K562 (cell line): ENCODE measurements at regions not wholly inside any gene's neighbourhood (a gene's known extent, or its start where the extent isn't known, plus 50 kb on each side); places are given as distances from the start of the nearest gene placed in this dataset.

ENCODE experiments used
- BRF2 ChIP-seq: IDR thresholded peaks from 3 replicates; pipeline ENCODE4 v1.6.1; 2011; ENCODE audit warnings: borderline replicate concordance, mild to moderate bottlenecking; ENCODE audit not compliant: insufficient read length, insufficient read depth
- CHD4 ChIP-seq: fragments of 200-600 bp; sonication (generic); IDR thresholded peaks from 3 replicates; pipeline ENCODE4 v1.6.1; 2012; ENCODE audit warnings: low read depth, mild to moderate bottlenecking, mixed read lengths, low read length, inconsistent platforms; ENCODE audit not compliant: insufficient read depth, insufficient replicate concordance, poor library complexity, severe bottlenecking
- EZH2 ChIP-seq: IDR thresholded peaks from 2 replicates; pipeline ENCODE4 v1.6.1; 2012; ENCODE audit warnings: low read depth, mild to moderate bottlenecking, inconsistent platforms, low read length, borderline replicate concordance
- FOSL1 ChIP-seq: fragments of 200-800 bp; sonication (Bioruptor generic); conservative IDR thresholded peaks from 2 replicates; pipeline ENCODE4 v1.6.1; 2016; ENCODE audit warnings: missing genetic modification characterization, missing compliant biosample characterization
- GTF2F1 ChIP-seq: IDR thresholded peaks from 2 replicates; pipeline ENCODE4 v1.6.1; 2011; ENCODE audit warnings: low read depth, low read length, improper control_type of control experiment
- HNRNPL ChIP-seq: fragments of 200-400 bp; formaldehyde crosslinking; IDR thresholded peaks from 2 replicates; pipeline ENCODE4 v1.6.1; 2017; ENCODE audit warnings: low read depth, mild to moderate bottlenecking, low read length
- MAZ ChIP-seq, 2 experiments: fragments of 450-650 bp in 1 of 2; sonication (generic) in 1 of 2; formaldehyde crosslinking; IDR thresholded peaks in 1 of 2; conservative IDR thresholded peaks in 1 of 2; 2 replicates each; pipeline versions ENCODE4 v1.4.0 to v1.5.0; 2020; ENCODE audit warnings: mild to moderate bottlenecking in 1 of 2, missing genetic modification reagents in 1 of 2
- RAD51 ChIP-seq: fragments of 450-650 bp; IDR thresholded peaks from 2 replicates; pipeline ENCODE4 v1.7.1; 2016; ENCODE audit warnings: low read depth, mild to moderate bottlenecking, borderline replicate concordance
- RBM34 ChIP-seq: fragments of 200-400 bp; formaldehyde crosslinking; IDR thresholded peaks from 2 replicates; pipeline ENCODE4 v1.6.1; 2018; ENCODE audit warnings: low read length, borderline replicate concordance; ENCODE audit not compliant: insufficient read depth
- RHOXF2B ChIP-seq: fragments of 250-450 bp; sonication (Bioruptor Pico); conservative IDR thresholded peaks from 2 replicates; pipeline ENCODE4 v1.5.1; 2021
- SMARCE1 ChIP-seq: fragments of 450-650 bp; IDR thresholded peaks from 2 replicates; pipeline ENCODE4 v1.7.1; 2016; ENCODE audit warnings: mild to moderate bottlenecking
- TAF1 ChIP-seq: IDR thresholded peaks from 2 replicates; pipeline ENCODE4 v1.6.1; 2011; ENCODE audit warnings: mild to moderate bottlenecking, low read length, moderate library complexity; ENCODE audit not compliant: insufficient read depth, control insufficient read depth, severe bottlenecking; ENCODE audit errors: extremely low read depth
- ZFP1 ChIP-seq: fragments of 450-650 bp; formaldehyde crosslinking; IDR thresholded peaks from 2 replicates; pipeline ENCODE4 v1.4.0; 2020; ENCODE audit warnings: mild to moderate bottlenecking, mixed read lengths
- TF ChIP-seq, protein P1 (sequence below), 3 experiments: IDR thresholded peaks in 2 of 3; conservative IDR thresholded peaks in 1 of 3; 2 replicates each; pipeline ENCODE4 v1.5.1; 2011 to 2012; ENCODE audit warnings: low read length in 3 of 3, mild to moderate bottlenecking in 3 of 3, control low read depth in 2 of 3, improper control_type of control experiment in 1 of 3, inconsistent platforms in 1 of 3, low read depth in 1 of 3, mixed read lengths in 1 of 3, moderate library complexity in 1 of 3; ENCODE audit not compliant: insufficient read depth in 2 of 3

DNA sequence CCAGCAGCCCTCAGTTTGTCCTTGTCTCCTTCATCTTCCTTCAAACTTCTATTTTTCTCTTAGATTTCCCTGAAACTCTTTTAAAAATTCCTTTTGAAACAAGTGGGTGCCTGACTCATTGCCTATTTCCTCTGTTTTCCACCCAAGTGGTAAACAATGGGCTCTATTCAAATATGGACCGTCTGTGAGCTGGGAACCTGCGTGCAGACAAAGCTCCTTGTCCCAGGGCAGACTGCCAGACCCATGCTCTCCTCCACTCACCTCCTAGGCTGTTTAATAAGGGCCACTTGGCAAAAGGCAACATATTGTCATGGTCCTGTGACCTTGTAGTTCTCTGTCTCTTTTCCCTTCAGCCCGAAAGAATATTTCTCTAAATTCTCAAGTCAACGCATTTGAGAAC, 332.7 kb upstream of the THBS1 start:
- TF ChIP-seq, protein P1, sequence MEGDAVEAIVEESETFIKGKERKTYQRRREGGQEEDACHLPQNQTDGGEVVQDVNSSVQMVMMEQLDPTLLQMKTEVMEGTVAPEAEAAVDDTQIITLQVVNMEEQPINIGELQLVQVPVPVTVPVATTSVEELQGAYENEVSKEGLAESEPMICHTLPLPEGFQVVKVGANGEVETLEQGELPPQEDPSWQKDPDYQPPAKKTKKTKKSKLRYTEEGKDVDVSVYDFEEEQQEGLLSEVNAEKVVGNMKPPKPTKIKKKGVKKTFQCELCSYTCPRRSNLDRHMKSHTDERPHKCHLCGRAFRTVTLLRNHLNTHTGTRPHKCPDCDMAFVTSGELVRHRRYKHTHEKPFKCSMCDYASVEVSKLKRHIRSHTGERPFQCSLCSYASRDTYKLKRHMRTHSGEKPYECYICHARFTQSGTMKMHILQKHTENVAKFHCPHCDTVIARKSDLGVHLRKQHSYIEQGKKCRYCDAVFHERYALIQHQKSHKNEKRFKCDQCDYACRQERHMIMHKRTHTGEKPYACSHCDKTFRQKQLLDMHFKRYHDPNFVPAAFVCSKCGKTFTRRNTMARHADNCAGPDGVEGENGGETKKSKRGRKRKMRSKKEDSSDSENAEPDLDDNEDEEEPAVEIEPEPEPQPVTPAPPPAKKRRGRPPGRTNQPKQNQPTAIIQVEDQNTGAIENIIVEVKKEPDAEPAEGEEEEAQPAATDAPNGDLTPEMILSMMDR (IDR thresholded peaks at IDR 0.05 in 2 of 3, conservative IDR thresholded peaks at IDR 0.05 in 1 of 3; ENCODE audit: insufficient read depth in 2 of 3, low read depth in 1 of 3, low read length in 3 of 3): no peak
- TF ChIP-seq BRF2: no peak
- TF ChIP-seq HNRNPL: no peak
- no peak for TF ChIP-seq FOSL1 (tag)
- no peak for TF ChIP-seq EZH2
- no peak for TF ChIP-seq RHOXF2B (CRISPR knock-in tag)
- no peak for TF ChIP-seq TAF1
- TF ChIP-seq RAD51: no peak
- TF ChIP-seq ZFP1: no peak
- TF ChIP-seq SMARCE1: no peak
- TF ChIP-seq GTF2F1: no peak
- no peak for TF ChIP-seq RBM34
- TF ChIP-seq CHD4: no peak
- no peak for TF ChIP-seq MAZ (CRISPR knock-in tag; conservative IDR thresholded peaks at IDR 0.05 in 1 of 2, IDR thresholded peaks at IDR 0.05 in 1 of 2)
